GM23338 (cell line): ENCODE measurements at regions not wholly inside any gene's neighbourhood (a gene's known extent, or its start where the extent isn't known, plus 50 kb on each side); places are given as distances from the start of the nearest gene placed in this dataset.

ENCODE experiments used
- ATAC-seq: fragments of 200-7000 bp; cut with Tn5 transposase; 3 replicates; pipeline ENCODE4 v1.9.1; 2020
- DNase-seq: peaks from one replicate; pipeline ENCODE4 v3.0.0-alpha.2; 2015; ENCODE audit warnings: low spot score
- H2AFZ ChIP-seq: fragments of 200-600 bp; sonication (generic); 2 replicates; pipeline ENCODE4 v1.8.0; 2016; ENCODE audit warnings: antibody characterized with exemption, mild to moderate bottlenecking, moderate library complexity
- H3F3A ChIP-seq: fragments of 200-600 bp; sonication (generic); replicated peaks from 2 replicates; pipeline ENCODE4 v1.8.0; 2017; ENCODE audit warnings: antibody characterized with exemption, mixed run types, low read depth
- H3K27ac ChIP-seq: fragments of 200-600 bp; sonication (generic); 2 replicates; pipeline ENCODE4 v1.6.1; 2016; ENCODE audit warnings: low read depth
- H3K27me3 ChIP-seq: fragments of 200-600 bp; sonication (generic); 2 replicates; pipeline ENCODE4 v1.8.0; 2016; ENCODE audit warnings: mild to moderate bottlenecking, mixed run types, moderate library complexity; ENCODE audit not compliant: insufficient read depth
- H3K36me3 ChIP-seq: fragments of 200-600 bp; sonication (generic); 2 replicates; pipeline ENCODE4 v1.8.0; 2016; ENCODE audit warnings: mild to moderate bottlenecking; ENCODE audit not compliant: insufficient read depth
- H3K4me1 ChIP-seq: fragments of 200-600 bp; sonication (generic); 2 replicates; pipeline ENCODE4 v1.8.0; 2016; ENCODE audit warnings: mild to moderate bottlenecking, moderate library complexity; ENCODE audit not compliant: insufficient read depth
- H3K4me2 ChIP-seq: fragments of 200-600 bp; sonication (generic); 2 replicates; pipeline ENCODE4 v1.7.1; 2017; ENCODE audit warnings: mixed run types
- H3K4me3 ChIP-seq: fragments of 200-600 bp; sonication (generic); 2 replicates; pipeline ENCODE4 v1.6.1; 2016; ENCODE audit warnings: mixed run types
- H3K79me2 ChIP-seq: fragments of 200-600 bp; sonication (generic); replicated peaks from 2 replicates; pipeline ENCODE4 v1.8.0; 2017; ENCODE audit warnings: mild to moderate bottlenecking; ENCODE audit not compliant: insufficient read depth
- H3K9me2 ChIP-seq: fragments of 200-600 bp; sonication (generic); 2 replicates; pipeline ENCODE4 v1.8.0; 2017; ENCODE audit not compliant: insufficient read depth
- H4K20me1 ChIP-seq: fragments of 200-600 bp; sonication (generic); replicated peaks from 2 replicates; pipeline ENCODE4 v1.8.0; 2017; ENCODE audit warnings: mild to moderate bottlenecking; ENCODE audit not compliant: insufficient read depth
- H3K27ac Mint-ChIP-seq: 2 replicates; pipeline ENCODE4 v1.8.0; 2020; ENCODE audit warnings: inconsistent platforms, mild to moderate bottlenecking, moderate library complexity, mixed read lengths
- H3K27me3 Mint-ChIP-seq: 3 replicates; pipeline ENCODE4 v1.8.0; 2022; ENCODE audit warnings: low read depth, mild to moderate bottlenecking, moderate library complexity, mixed read lengths, inconsistent platforms; ENCODE audit not compliant: insufficient read depth, poor library complexity
- H3K36me3 Mint-ChIP-seq: 3 replicates; pipeline ENCODE4 v1.8.0; 2021; ENCODE audit warnings: low read depth, mild to moderate bottlenecking, inconsistent platforms, moderate library complexity, mixed read lengths
- H3K4me1 Mint-ChIP-seq: 3 replicates; pipeline ENCODE4 v1.8.0; 2020; ENCODE audit warnings: mild to moderate bottlenecking, inconsistent platforms, mixed read lengths
- H3K4me3 Mint-ChIP-seq: 3 replicates; pipeline ENCODE4 v1.8.0; 2021; ENCODE audit warnings: moderate library complexity, mild to moderate bottlenecking, inconsistent platforms, mixed read lengths
- H3K9me3 Mint-ChIP-seq: 3 replicates; pipeline ENCODE4 v1.8.0; 2020; ENCODE audit warnings: moderate library complexity, mild to moderate bottlenecking, inconsistent platforms, mixed read lengths
- CREB1 ChIP-seq: fragments of 250-450 bp; sonication (Bioruptor Pico); IDR thresholded peaks from 2 replicates; pipeline ENCODE4 v1.5.0; 2020; ENCODE audit warnings: low read depth, mild to moderate bottlenecking, moderate library complexity
- CTCF ChIP-seq, 2 experiments: fragments of 200-600 bp in 1 of 2; sonication (generic) in 1 of 2; conservative IDR thresholded peaks; 2 replicates each; pipeline versions ENCODE4 v1.5.1 to v1.6.1; 2016 to 2017; ENCODE audit warnings: antibody characterized with exemption in 2 of 2, low read depth in 2 of 2, mild to moderate bottlenecking in 2 of 2, moderate library complexity in 1 of 2
- ETS1 ChIP-seq: IDR thresholded peaks from 2 replicates; pipeline ENCODE4 v1.6.1; 2016; ENCODE audit warnings: antibody characterized with exemption
- EZH2 ChIP-seq: fragments of 200-600 bp; sonication (generic); IDR thresholded peaks from one replicate; pipeline ENCODE4 v1.8.0; 2017; ENCODE audit warnings: antibody characterized with exemption, mild to moderate bottlenecking, low read depth; ENCODE audit not compliant: unreplicated experiment
- EZH2phosphoT487 ChIP-seq: fragments of 200-600 bp; sonication (generic); IDR thresholded peaks from one replicate; pipeline ENCODE4 v1.8.1; 2018; ENCODE audit warnings: antibody characterized with exemption; ENCODE audit not compliant: unreplicated experiment
- JUNB ChIP-seq: IDR thresholded peaks from one replicate; pipeline ENCODE4 v1.6.1; 2016; ENCODE audit warnings: antibody characterized with exemption; ENCODE audit not compliant: unreplicated experiment
- NANOG ChIP-seq: IDR thresholded peaks from 2 replicates; pipeline ENCODE4 v1.6.1; 2016; ENCODE audit warnings: antibody characterized with exemption, borderline replicate concordance
- POLR2AphosphoS5 ChIP-seq: IDR thresholded peaks from 2 replicates; pipeline ENCODE4 v1.6.1; 2016; ENCODE audit warnings: antibody characterized with exemption, low read depth
- REST ChIP-seq: IDR thresholded peaks from one replicate; pipeline ENCODE4 v1.6.1; 2018; ENCODE audit warnings: antibody characterized with exemption; ENCODE audit not compliant: unreplicated experiment
- STAT1 ChIP-seq: IDR thresholded peaks from one replicate; pipeline ENCODE4 v1.6.1; 2016; ENCODE audit warnings: antibody characterized with exemption; ENCODE audit not compliant: unreplicated experiment
- ZNF114 ChIP-seq: fragments of 250-450 bp; sonication (Bioruptor Pico); IDR thresholded peaks from 2 replicates; pipeline ENCODE4 v1.5.0; 2020; ENCODE audit warnings: mild to moderate bottlenecking, moderate library complexity
- ZNF331 ChIP-seq: fragments of 250-450 bp; sonication (Bioruptor Pico); IDR thresholded peaks from 2 replicates; pipeline ENCODE4 v1.5.0; 2020; ENCODE audit warnings: low read depth, mild to moderate bottlenecking, moderate library complexity
- ZNF462 ChIP-seq: fragments of 250-450 bp; sonication (Bioruptor Pico); IDR thresholded peaks from 2 replicates; pipeline ENCODE4 v1.5.0; 2020; ENCODE audit warnings: mild to moderate bottlenecking, moderate library complexity

- Histone ChIP-seq H3K4me1 (peaks cover 47% of the 10 kb centered on the region), H3K4me2 (no peak overlapping the region), H3K27me3 (no peaks in the 10 kb centered on the region), H3K79me2 (peaks cover 84% of the 10 kb centered on the region), H3K4me3 (no peak overlapping the region), H3K9me2 (no peaks in the 10 kb centered on the region), H3K27ac (no peak overlapping the region; the same call in 1 of the 2 replicates), H3F3A (no peaks in the 10 kb centered on the region), H3K36me3 (no peaks in the 10 kb centered on the region), H4K20me1 (peaks cover 12% of the 10 kb centered on the region), H2AFZ (no peak overlapping the region)
- H3K27ac Mint-ChIP-seq = no peak overlapping the region
- TF ChIP-seq ZNF114 (CRISPR knock-in tag) (no peak), ETS1 (no peak), CREB1 (no peak), JUNB (no peak), POLR2AphosphoS5 (no peak), REST (no peak), CTCF (conservative IDR thresholded peaks at IDR 0.05; ENCODE audit: low read depth in 2 of 2) (no peak), ZNF462 (CRISPR knock-in tag) (no peak), EZH2phosphoT487 (no peak), NANOG (no peak), STAT1 (no peak), ZNF331 (CRISPR knock-in tag) (no peak), EZH2 (no peak)
- DNase-seq (no peak), ATAC-seq (no peak)
- peaks cover 11% of the 10 kb centered on the region for H3K27me3 Mint-ChIP-seq
- H3K9me3 Mint-ChIP-seq = no peaks in the 10 kb centered on the region
- peaks cover 17% of the 10 kb centered on the region for H3K36me3 Mint-ChIP-seq
- H3K4me3 Mint-ChIP-seq = no peak overlapping the region
- peaks cover 44% of the 10 kb centered on the region for H3K4me1 Mint-ChIP-seq
These were observed 76.4 kb upstream of the MACF1 start for GRCh38 chr1:39128126-39128525.
